Right lobe of liver (tissue), 4 donors: ENCODE measurements at regions not wholly inside any gene's neighbourhood (a gene's known extent, or its start where the extent isn't known, plus 50 kb on each side); places are given as distances from the start of the nearest gene placed in this dataset.

Experiments
- POLR2A ChIP-seq: fragments of 450-650 bp; IDR thresholded peaks from one replicate; pipeline ENCODE4 v1.6.1; 2017; ENCODE audit warnings: antibody characterized with exemption, mild to moderate bottlenecking
- TF ChIP-seq, protein P1 (sequence below), 4 donors: fragments of 200-600 bp in 3 of 4; fragments of 450-650 bp in 1 of 4; IDR thresholded peaks; one replicate each; pipeline versions ENCODE4 v1.5.1 to v1.8.0; 2016 to 2022; ENCODE audit warnings: antibody characterized with exemption in 4 of 4, mild to moderate bottlenecking in 2 of 4
- donor health status: DM: no; HTN: no; CAD: no.
- donor health status: DM: no; HTN: no; CAD: no.
- donor health status: DM: no; HTN: yes; CAD: no.

- TF ChIP-seq, protein P1, sequence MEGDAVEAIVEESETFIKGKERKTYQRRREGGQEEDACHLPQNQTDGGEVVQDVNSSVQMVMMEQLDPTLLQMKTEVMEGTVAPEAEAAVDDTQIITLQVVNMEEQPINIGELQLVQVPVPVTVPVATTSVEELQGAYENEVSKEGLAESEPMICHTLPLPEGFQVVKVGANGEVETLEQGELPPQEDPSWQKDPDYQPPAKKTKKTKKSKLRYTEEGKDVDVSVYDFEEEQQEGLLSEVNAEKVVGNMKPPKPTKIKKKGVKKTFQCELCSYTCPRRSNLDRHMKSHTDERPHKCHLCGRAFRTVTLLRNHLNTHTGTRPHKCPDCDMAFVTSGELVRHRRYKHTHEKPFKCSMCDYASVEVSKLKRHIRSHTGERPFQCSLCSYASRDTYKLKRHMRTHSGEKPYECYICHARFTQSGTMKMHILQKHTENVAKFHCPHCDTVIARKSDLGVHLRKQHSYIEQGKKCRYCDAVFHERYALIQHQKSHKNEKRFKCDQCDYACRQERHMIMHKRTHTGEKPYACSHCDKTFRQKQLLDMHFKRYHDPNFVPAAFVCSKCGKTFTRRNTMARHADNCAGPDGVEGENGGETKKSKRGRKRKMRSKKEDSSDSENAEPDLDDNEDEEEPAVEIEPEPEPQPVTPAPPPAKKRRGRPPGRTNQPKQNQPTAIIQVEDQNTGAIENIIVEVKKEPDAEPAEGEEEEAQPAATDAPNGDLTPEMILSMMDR (IDR thresholded peaks at IDR 0.05): no peak
- no peak for TF ChIP-seq POLR2A
Observed at GRCh38 chr12:23098517-23098916, 473.5 kb downstream of the ETNK1 start.
